GM04504 (cell line): ENCODE measurements at regions not wholly inside any gene's neighbourhood (a gene's known extent, or its start where the extent isn't known, plus 50 kb on each side); places are given as distances from the start of the nearest gene placed in this dataset.
"Not testable (repeated sequence)": the region's sequence is repeated elsewhere in the genome, so short reads cannot be mapped to it uniquely, and the experiment has no call there.

ENCODE experiments used
- DNase-seq: peaks from one replicate; pipeline ENCODE4 v3.0.0-alpha.2; 2012; ENCODE audit warnings: low read depth

GRCh38 chr12:114815026-114815795 lies 131.2 kb upstream of the TBX3 start:
- no peak for DNase-seq

DNA sequence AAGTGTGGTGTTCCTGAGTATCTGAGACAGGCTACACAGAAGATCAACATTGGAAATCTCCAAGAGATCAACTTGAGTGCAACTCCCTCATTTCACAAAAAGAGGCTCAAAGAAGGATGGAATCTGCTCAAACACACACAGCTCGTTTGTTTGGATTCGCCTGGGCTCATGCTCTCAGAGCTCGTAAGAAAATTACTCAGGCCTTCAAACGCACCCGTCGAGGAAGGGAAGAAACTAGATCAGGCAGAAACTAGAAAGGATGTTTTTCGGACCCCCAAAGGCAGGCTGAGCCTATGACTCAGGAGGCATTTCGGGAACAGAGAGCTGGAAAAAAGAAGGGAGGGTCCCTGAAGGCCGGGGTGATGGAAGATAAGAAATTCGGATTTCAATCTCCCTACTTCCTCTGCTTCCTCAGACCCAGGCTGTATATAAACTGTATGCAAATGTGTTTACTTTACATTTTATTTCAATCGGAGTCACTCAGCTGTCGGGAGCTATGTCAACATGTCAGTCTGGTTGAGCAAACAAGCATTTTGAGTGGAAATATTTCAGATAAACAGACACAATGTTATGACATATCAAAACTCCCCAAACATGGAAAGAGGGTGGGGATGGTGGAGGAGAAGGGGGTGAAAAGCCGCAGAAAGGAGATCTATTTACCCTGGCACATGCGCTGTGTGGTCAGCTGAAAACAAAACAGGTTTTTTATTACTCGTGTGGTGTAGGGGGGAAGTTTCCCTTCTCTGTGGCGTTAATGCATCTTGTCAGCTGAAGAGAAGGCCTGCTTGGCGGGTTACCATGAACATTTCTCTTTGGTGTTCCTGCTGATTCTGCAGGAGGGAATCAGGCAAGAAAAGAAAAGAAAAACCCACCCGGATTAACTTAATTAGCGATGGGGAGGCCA lies 129.1 kb upstream of the TBX3 start:
- DNase-seq = no peak

DNA sequence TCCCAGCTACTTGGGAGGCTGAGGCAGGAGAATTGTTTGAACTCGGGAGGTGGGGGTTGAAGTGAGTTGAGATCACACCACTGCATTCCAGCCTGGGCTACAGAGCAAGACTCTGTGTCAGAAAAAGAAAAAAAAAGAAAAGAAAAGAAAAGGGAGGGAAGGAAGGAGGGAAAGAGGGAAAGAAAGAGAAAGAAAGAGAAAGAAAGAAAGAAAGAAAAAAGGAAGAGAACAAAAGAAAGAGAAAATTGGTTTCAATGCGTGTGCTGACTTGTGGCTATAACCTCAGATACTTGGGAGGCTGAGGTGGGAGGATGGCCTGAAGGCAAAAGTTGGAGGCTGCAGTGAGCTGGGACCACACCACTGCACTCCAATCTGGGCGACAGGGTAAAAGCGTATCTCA lies 128.4 kb upstream of the TBX3 start:
- no peak for DNase-seq

GRCh38 chr12:114809097-114809496 lies 125.1 kb upstream of the TBX3 start:
- no peak for DNase-seq

GRCh38 chr12:114801381-114801780 lies 117.4 kb upstream of the TBX3 start:
- not testable (repeated sequence) for DNase-seq

DNA sequence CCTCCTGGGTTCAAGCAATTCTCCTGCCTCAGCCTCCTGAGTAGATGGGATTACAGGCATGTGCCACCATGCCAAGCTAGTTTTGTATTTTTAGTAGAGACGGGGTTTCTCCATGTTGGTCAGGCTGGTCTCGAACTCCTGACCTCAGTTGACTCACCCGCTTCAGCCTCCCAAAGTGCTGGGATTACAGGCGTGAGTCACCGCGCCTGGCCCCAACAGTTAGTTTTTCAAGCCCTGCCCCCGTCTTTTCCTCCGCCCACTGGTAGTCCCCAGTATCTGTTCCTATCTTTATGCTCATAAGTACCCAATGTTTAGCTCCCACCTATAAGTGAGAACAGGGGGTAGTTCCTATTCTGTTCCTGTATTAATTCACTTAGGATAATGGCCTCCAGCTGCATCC lies 116.6 kb upstream of the TBX3 start:
- DNase-seq = not testable (repeated sequence)

GRCh38 chr12:114799574-114800487 lies 115.9 kb upstream of the TBX3 start:
- DNase-seq = no peak

DNA sequence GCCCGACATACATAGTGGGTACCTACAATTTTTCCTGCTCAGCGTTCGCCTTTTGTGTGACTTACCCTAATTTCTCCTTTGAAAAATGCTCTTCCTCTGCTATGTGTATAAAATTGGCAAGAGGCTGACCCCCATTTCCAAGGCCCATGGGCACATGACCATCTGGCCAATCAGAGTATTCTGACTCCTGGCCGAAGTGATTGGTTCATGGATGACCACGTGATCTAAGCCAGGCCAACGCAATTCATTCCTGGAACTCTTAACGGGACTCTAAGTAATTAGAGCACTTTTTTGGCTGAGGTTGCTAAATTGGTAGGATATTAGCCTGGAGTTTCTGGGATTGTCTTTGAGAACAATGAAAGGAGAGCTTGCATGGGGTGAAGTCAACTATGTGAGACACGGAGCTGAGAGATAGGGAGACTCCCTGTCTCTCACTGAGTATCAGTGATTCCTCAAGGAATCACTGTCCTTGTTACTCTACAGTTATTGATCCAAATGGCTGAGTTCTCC lies 110.1 kb upstream of the TBX3 start:
- DNase-seq = no peak

GRCh38 chr12:114790276-114790675 lies 106.3 kb upstream of the TBX3 start:
- no peak for DNase-seq

DNA sequence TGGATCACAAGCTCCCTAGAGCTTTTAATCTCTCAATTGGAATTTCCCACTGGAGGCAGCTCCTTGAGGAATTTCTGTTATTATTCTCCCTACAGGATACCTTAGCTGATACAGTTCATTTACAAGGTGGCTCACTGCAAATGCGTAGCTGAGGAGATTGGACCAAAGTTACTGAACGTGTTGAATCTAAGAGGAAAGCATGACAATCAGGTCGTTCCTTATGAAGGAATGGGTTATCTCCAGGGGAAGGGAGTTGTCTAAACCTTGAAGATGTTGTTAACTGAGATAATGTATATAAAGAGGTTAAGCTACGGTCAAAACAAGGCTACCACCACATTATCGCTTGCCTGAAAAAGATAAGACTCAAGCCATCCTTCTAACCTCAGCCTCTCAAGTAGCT lies 105.8 kb upstream of the TBX3 start:
- no peak for DNase-seq

- DNase-seq = no peak
Measured at GRCh38 chr12:114789276-114789675, 105.3 kb upstream of the TBX3 start.

GRCh38 chr12:114784526-114784925 lies 100.6 kb upstream of the TBX3 start:
- no peak for DNase-seq

- no peak for DNase-seq
Measured at GRCh38 chr12:114783089-114783618, 99.2 kb upstream of the TBX3 start.

GRCh38 chr12:114780746-114781399 lies 96.9 kb upstream of the TBX3 start:
- DNase-seq = no peak

GRCh38 chr12:114779647-114780046 lies 95.7 kb upstream of the TBX3 start:
- no peak for DNase-seq

DNA sequence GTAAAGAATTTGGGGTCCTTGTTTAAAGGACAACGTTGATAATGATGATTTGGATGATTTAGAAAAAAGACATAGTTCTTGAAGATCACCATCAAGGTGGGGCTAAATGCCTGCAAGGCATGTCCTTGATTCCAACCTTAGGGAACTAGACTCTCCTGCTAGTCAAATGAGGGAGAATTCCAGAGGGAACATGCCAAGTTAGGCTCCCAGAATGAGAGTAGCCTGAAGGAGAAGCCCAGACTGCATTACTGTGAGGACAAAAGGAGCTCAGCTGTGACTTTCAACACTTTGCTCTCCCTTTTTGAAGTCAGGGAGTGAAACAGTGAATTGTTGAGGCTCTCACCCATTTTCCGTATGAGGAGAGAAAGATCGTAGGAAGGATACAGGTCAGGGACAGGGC lies 95.2 kb upstream of the TBX3 start:
- DNase-seq = no peak

DNA sequence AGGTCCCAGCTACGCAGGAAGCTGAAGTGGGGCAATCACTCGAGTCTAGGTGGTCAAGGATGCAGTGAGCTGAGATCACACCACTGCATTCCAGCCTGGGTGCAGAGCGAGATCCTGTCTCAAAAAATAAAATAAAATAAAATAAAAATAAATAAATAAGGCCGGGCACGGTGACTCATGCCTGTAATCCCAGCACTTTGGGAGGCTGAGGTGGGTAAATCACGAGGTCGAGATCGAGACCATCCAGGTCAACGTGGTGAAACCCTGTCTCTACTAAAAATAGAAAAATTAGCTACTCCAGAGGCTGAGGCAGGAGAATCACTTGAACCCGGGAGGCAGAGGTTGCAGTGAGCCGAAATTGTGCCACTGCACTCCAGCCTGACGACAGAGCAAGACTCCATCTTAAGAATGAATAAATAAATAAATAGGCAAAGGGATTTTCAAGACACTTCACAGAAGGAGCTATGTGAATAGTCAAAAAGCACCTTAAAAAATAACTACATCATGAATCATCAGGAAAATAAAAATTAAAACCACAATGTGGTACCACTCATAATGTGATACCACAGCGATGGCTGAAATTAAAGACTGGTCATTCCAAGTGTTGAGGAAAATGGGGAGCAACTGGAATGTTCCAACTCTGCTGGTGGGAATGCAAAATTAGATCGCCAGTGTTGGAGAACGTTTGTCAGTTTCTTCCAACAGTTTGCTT lies 92.9 kb upstream of the TBX3 start:
- no peak for DNase-seq

DNA sequence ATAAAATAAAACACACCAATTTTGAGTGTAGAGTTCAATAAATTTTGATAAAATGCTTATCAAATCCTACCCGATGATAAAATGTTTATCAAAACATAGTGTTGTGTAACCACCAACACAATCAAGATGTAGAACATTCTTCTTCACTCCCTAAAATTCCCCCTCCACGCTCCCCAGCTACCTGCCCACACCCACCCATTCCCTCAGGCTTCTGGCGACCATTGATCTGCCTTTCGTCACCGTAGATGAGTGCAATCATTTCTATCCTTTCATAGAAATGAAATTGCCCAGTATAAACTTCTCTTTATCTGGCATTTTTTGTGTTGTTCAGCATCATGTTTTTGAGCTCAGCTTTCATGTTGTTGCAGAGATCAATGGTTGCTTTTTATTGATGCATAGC lies 90.7 kb upstream of the TBX3 start:
- no peak for DNase-seq

DNA sequence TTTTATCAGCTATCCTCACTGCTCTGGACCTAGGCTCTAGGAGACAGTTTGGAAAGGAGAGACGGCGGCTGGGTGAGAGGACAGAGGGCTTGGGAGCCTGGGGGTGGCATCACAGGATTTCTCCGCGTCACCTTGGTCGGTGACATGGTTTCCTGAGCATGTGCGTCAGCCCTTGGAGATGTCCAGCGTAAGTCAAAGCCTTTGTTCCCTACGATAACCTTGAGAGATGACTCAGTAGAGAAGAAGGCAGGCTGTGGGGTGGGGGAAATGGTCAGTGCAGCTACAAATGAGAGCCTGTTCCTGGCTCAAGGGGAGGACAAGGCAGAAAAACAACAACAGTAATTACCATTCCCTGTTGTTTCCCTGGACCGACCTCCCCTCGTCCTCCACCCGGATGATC lies 90.2 kb upstream of the TBX3 start:
- no peak for DNase-seq

- no peak for DNase-seq
Measured at GRCh38 chr12:114770323-114770722, 86.3 kb upstream of the TBX3 start.

- DNase-seq = peak; percentile 77
Measured at GRCh38 chr12:114769634-114770033, 85.7 kb upstream of the TBX3 start.
